HG02885 (cell line): ENCODE measurements at regions not wholly inside any gene's neighbourhood (a gene's known extent, or its start where the extent isn't known, plus 50 kb on each side); places are given as distances from the start of the nearest gene placed in this dataset.

Experiments
- ATAC-seq: cut with Tn5 transposase; IDR thresholded peaks from one replicate; pipeline ENCODE4 v1.9.1; 2021; ENCODE audit warnings: mild to moderate bottlenecking; ENCODE audit not compliant: unreplicated experiment, poor library complexity

DNA sequence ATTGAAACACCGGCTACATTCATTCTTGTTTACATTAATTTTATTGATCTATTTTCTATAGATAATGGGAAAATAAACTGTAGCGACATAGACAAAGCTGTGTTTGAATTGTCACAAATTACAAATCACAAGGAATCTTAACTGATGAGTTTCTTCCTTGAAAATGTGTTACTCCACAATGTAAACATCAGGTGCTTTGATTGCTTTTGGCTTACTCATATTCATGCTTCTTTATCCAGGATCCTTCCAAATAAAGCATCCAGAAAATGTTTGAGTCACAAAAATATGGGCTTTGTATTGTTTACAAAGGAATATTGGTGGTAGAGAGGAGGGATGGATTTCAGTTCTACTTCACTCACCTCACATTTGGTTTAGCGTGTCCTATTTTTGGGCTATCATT lies 64.0 kb downstream of the BMP2 start:
- ATAC-seq, result no peak

DNA sequence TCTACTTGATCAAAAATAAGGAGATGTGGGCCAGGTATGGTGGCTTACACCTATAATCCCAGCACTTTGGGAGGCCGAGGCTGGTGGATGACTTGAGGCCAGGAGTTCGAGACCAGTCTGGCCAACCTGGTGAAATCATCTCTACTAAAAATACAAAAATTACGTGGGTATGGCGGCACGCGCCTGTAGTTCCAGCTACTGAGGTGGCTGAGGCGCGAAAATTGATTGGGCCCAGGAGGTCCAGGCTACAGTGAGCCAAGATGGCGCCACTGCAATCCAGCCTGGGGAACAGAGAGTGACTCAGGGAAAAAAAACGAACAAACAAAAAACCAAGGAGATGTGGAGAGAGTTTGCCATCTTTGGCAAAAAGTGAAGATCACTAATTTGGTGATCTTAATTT lies 65.3 kb downstream of the BMP2 start:
- ATAC-seq, result no peak

DNA sequence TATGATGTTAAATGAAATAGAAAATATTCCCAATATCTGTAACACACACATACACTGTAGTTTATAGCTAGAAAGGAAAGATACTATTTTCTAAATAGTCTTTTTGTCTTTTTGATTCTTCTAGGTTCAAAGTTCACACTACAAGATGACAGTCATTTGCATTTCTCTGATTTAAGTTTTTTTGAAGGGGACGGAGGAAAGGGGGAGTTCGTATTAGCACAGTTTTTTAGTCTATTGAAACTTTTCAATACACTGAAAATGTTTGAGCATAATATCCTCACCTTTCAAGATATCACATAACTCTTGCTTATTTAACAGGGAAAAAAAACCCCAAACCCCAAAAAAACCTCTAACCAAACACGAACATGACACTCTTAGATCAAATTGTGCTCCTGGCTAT lies 68.1 kb downstream of the BMP2 start:
- no peak for ATAC-seq

DNA sequence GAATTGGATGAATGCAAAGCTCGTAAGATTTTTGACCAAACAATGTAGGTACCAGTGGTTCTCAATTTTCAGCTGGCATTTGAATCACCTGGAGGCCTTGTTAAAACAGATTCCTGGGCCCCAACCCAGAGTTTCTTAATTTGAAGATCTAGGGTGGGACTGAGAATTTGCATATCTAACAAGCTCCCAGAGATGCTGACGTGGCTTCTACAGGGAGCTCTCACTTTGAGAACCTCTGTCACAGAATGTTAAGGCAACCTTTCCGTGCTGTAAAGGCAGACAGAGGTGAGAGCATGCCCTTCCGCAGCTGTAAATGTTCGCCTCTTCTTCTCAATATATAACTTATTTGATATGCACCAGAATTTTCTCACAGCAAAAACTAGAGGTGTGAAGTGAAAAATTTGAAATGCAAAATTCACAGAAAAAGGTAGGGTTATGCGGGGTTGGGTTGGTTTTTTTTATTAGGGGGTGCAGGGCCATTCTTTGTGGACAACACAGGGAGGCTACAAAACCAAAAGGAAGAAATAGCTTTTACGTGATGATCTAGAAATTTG lies 69.4 kb downstream of the BMP2 start:
- no peak for ATAC-seq

DNA sequence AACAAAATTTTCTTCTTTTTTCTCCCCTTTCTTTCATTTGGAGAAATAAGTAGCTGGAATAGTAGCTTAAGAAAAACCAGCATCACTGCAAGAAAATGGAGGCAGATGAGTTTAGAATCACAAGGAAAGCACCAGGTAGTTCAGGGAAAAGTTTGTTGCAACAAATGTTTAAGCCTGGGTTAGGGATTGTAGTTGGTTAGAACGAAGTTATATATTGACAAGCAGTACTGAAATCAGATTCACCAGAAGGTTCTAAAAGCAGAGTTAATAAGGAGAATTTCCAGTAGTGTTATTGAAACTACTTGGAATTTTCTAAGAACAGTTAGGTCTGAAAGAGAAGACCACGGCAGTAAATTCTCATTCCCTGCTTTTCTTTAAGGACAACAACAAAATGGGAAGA lies 70.2 kb downstream of the BMP2 start:
- ATAC-seq, result no peak

DNA sequence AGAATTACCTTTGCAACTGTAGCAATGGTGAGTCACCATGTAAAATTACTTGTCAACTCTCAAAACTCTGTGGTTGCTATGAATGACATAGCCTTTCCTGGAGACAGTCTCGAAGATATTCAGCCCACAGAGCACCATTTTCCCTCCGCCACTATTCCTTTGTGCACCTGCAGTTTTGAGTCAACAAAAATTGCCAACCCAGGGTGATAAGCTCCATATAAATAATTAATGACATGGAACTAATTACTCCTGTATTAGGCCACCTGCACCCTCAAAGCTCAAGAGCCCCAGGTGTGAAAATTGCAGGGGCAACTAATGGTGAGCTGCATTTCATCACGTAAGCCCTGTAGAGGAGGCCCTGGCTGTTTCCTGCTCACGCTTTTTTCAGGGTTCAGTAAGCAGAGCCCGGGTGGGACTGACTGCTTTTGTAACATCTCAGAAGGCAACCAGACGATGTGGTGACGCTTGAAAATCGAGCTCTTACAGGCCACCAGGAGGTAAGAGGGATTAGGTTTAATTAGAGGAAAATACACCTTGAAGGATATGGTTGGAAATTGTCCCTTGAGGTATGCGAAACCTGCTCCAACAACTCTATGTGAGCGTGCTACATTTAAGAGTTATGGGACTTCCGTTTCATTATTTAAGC lies 70.8 kb downstream of the BMP2 start:
- ATAC-seq, result no peak

DNA sequence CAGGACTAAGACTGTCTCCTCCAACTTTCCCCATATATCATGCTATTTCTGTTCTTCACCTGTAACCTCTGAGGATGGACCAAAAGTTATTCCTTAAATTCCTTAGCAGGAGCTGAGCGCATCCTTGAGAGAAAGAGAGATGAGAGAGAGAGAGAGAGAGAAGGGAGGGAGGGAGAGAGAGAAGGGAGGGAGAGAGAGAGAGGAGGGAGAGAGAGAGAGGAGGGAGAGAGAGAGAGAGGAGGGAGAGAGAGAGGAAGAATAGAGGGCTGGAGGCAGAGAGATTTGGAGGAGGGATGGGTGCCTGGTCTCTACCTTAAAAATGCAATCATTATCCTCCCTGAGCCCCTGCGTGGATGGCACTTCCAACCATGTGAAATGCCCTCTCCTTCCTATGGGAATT lies 73.6 kb downstream of the BMP2 start:
- no peak for ATAC-seq

DNA sequence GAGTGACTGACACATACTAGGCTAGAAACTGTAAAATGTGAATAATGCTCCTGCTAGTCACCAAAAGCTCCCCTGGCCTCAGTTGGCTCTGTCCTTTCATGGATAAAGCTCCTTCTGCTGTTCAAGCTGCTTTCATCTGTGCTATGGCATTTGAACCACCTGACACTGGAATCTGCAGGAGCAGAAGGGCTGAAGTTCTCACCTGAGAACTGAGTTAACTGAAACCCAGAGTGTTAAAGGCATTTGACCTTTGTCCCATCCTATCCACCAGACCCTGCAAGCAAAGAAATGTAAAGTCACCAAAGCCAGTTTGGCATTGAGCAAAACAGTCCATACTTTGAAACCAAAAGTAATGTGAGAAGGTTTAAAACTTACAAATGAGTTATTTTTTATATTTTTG lies 77.7 kb downstream of the BMP2 start:
- ATAC-seq, result no peak

DNA sequence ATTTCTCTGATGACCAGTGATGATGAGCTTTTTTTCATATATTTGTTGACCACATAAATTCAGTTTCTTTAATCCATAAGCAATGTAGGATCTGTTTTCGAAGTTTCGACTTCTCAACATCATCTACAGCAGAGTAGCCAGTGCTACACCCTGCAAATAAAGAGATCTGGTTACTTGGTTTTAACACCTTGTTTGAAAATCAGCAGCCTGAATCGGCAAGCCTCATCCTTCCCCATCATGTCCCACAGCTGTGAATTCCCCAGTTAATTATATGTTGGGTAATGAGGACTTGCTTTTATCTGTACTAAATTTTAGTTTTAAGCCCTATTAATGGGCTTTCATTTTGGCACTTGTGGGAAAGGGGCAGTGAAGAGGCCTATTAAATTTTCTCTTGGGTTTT lies 80.6 kb downstream of the BMP2 start:
- ATAC-seq, result no peak

DNA sequence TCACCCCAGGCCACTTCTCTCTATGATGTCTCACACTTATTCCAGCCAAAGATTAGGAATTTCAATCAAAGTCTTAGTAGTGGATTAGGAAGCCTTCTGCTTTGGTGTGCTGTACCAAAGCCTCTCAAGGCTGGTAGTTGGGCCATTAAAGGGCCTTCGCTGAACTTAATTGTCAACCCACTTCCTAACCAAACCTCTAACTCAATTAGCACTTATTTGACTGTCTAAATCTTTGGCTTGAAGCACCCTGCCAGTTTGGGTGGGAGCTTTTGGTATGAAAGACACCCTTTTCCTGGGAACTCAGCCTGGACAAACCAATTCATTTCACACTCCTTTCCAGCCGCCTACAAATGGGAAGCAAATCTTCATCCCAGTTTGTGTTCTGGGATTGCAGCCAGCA lies 81.5 kb downstream of the BMP2 start:
- ATAC-seq, result no peak

DNA sequence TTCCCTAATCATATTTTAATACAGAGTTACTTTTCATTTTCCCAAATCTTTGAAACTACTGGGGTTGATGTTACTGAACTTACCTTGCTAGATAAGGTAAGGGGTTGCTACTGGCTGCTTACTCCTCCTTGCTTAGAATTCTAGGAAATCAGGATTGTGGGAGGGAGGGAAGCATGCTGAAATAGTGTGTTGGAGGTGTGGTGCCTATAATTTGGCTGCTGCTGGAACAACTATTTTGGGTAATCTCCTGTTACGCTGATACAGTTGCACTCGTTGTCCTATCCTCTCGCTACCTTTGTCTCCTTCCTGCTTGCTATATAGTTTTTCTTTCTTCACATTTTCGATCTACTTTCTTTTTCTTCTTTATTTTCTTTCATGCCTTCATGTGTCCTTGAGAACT lies 83.7 kb downstream of the BMP2 start:
- ATAC-seq, result no peak

DNA sequence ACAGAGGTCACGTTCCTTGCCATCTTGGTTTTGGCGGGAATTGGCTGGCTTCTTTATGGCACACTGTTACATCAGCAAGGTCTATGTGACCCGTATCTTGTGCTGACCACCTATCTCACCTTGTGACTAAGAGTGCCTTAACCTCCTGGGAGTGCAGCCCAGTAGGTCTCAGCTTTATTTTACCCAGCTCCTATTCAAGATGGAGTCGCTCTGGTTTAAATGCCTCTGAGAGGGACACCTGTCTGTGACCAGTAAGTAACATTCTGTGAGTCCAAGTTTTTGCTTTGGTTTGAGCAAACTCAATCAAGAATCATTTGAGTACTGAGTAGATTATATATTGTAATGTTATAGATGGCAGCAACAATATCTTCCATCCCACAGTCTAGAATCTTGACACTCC lies 85.0 kb downstream of the BMP2 start:
- no peak for ATAC-seq

DNA sequence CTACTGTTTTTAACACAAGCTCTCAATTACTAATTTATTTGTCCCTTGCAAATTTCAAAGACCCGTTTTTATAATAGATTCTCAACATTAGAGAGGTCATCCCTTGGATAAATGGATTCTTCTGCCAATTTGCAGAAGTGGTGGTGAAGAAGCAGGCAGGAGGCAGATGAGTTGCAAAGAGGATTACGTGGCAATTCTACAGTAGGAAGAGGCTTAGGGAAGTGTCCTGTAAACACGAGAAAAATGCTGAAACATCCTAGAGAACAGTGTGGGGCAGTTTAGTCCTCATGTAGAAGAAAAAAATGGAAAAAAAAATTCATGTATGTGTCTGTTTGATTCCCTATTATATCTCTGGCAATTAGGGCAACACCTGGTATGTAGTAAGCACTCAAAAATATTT lies 87.6 kb downstream of the BMP2 start:
- ATAC-seq, result no peak

DNA sequence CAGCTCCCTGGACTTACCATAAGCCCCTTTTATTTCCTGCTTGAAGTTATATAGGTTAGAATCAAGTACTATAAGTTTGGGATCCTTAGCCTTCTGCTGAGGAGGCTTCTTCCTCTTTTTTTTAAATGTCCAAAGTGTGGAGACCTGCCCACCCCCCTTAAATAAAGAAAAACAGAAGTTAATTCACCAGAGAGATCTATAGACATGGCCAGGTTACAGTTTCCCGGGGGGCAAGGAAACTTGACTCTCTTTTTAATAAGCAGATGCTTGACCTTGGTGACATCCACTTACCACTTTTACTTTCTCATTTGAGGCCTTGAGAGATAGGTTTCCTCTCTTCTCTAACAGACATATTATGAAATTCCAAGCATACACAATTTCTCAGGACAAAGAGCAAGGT lies 88.3 kb downstream of the BMP2 start:
- ATAC-seq, result no peak

DNA sequence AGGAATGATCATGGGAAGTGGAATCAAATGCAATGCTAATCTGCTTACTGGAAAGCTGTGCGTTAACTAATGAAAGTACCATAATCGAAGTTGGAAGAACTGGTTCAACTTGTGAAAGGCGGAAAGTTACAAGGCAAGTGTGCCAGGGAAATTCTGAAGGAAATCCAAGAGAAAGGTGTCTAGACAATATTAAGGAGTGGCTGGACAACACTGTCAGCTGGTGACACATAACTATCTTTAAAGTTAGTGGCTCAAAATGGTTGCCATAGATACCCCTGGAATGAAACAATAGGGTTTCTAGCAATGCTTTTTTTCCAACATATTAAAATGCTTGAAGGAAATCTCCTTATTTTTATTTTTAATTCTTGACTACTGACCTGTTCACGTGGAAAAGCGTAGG lies 90.4 kb downstream of the BMP2 start:
- no peak for ATAC-seq

DNA sequence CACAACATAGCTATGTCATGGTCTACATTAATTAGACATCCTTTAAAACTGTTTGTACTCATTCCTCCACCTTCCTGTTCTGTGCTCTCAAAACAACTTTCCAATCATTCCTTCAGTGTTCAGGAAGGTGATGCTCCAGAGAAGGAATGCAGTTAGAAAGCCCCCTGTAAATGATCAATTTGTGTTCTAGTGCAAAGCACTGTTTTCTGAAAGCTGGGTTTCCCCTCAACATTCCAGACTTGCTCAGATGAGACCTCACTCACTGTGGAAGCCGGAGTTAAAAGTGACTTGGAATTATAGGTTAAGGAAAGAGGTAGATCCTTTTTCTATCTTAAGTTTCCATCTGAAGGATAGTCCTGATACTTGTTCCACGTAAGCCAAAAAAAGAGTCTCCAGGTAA lies 95.9 kb downstream of the BMP2 start:
- ATAC-seq, result no peak

DNA sequence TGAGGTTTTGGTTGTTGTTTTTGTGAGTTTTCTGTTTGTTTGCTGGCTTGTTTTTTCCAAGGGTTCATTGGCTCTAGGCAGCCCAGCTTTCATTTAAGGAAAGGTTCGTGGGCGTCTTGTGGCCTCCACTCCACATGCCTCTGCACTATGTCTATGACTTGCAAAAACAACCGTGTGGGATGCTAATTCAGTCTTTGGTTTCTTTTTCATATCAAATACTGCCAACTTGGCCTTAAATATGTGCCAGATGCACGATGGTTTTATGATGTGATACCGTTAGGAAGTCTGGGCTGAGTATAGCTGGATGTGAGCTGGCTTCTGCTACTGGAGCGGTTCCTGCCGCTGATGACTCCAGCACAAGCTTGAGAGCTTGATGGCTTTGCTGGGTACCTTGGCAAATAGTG lies 96.3 kb downstream of the BMP2 start:
- ATAC-seq, result no peak

DNA sequence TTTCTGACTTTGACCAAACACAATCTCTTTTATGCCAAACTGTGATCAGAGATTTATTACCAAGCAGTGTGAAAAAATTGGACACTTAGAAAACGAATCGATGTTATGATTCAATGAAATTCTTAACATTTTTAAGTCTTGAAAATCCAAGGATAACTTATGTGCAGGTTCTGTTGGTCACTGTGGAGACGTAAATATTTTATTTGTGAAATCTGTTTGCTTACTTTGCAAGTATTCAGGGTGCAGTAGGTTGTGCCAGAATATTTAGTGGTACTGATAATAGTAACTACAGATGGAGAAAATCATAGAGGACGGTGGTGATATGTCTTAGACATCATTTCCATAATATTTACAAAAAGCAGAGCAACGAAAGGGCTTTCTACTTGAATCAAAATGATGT lies 97.3 kb downstream of the BMP2 start:
- ATAC-seq, result no peak

DNA sequence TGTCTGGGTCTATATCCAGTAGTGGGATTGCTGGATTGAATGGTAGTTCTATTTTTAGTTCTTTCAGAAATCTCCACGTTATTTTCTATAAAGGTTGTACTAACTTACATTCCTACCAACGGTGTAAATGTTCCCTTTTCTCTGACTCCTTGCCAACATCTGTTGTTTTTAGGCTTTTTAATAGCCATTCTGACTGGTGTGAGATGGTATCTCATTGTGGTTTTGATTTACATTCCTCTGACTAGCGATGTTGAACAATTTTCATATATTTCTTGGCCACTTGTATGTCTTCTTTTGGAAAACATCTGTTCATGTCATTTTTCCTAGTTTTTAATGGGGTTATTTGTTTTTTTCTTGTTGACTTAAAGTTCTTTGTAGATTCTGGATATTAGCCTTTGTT lies 99.3 kb downstream of the BMP2 start:
- ATAC-seq, result no peak

DNA sequence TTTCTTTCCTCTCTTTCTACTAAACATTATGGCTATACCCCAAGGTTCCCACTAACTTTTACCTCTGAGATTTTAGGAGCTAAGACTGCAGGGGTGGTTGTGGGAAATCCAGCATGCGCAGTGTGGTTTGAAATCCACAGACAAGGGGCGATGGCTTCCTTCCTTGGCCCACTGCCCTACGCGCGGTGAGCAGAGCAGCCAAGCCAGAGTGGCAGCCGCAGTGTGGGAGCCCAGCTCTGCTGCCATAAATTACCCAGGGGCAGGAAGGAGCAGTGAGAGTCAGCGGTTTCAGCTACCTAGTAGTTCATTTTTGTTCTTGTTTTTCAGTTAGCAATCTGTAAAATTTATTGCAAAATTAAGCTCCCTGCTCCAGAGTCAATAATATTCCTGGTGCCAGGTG lies 101.4 kb downstream of the BMP2 start:
- ATAC-seq, result no peak

DNA sequence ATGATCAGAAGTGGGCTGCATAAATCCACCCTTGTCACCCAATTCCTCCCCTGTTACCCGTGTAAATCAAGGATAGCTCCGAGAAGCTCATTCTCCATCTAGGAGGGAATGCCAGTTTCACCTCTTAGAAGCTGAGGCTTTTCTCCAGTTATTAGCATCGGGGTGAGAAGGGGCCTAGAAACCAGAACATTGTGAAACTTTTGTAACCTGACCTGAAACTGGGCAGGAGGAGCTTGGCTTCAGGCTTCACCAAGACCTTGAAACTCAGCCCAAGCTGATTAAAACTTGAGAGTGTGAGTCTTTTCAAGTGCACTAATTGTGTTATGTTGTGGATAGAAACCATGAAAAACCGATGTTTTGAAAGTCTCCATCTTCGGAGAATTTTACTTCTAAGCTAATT lies 103.1 kb downstream of the BMP2 start:
- no peak for ATAC-seq

DNA sequence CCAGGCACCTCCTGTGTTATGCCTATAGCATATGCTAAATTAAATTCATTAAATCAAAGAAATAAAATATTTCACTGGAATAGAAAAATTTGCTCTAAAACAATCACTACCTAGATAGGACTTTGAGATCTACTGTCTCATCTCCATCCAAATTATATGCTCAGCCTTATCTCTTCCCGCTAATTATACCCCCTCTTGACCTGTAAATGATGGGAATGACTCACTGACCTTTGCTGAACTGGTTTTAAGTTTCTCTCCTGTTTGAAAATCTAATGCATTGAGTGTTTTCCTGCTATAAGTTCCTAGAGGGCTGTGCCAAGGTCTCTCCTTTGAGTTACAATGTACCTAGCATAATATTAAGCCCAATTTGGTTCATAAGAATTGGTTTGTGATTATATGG lies 110.1 kb downstream of the BMP2 start:
- no peak for ATAC-seq
